ENCODE measurements at regions not wholly inside any gene's neighbourhood (a gene's known extent, or its start where the extent isn't known, plus 50 kb on each side); places are given as distances from the start of the nearest gene placed in this dataset.
A peak's percentile ranks its signal among the peaks of the same experiment; 100 is the strongest.

DNA sequence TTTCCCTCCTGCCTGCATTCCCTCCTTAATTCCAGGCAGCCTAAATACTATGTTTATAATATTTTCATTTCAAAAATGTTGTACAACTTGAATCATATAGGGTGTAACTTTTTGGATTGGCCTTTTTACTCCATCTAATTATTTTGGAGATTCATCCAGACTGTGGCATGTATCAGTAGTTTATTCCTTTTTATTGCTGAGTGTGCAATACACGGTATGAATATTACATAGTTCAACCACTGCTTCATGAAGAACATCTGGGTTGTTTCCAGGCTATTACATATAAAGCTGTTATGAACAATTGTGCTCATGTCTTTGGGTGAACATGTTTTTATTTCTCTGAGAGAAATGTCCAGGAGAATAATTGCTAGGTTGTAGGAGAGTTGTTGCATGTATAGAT lies 253.5 kb upstream of the SLC35B3 start:
- no peak overlapping the region for H2AK9ac ChIP-seq (replicated peaks; ENCODE audit: low read depth, low read length, poor library complexity)
- no peak overlapping the region for H3K27ac ChIP-seq (ENCODE audit: insufficient read depth, low read length)
- H2BK120ac ChIP-seq (ENCODE audit: low read depth, low read length), result no peak overlapping the region
- ATAC-seq (ENCODE audit: low read depth) (no peak), DNase-seq (no peak)
- no peak overlapping the region for H3K4ac ChIP-seq (ENCODE audit: low read depth, low read length)
- WGBS, 2 experiments (ENCODE audit: extremely low coverage in 2 of 2, insufficient read length in 1 of 2), result no CpG with 5 or more reads among the region's 1 CpG
- TF ChIP-seq CEBPB (IDR thresholded peaks at IDR 0.05; ENCODE audit: low read depth, low read length) (no peak), MAFK (IDR thresholded peaks at IDR 0.05; ENCODE audit: low read depth, low read length) (peak; percentile 87)
- intact Hi-C loops (cut with micrococcal nuclease), result no loop called here
- H3K56ac ChIP-seq (ENCODE audit: extremely low read depth, insufficient read depth, low read length), result no peak overlapping the region
- H3K4me1 ChIP-seq (ENCODE audit: control insufficient read depth, insufficient read depth, low read length), result no peaks in the 10 kb centered on the region
- no peak overlapping the region for H4K8ac ChIP-seq (ENCODE audit: low read depth in 2 of 2, low read length in 2 of 2)
- H2BK20ac ChIP-seq (ENCODE audit: low read depth, low read length), result no peak overlapping the region
- in situ Hi-C loops (cut with MboI; ENCODE audit: low sequenced_read_pairs), result no loop called here
- H2AK5ac ChIP-seq (ENCODE audit: low read depth, low read length), result no peak overlapping the region
- no peak overlapping the region for H2BK5ac ChIP-seq (ENCODE audit: low read depth, low read length, poor library complexity, severe bottlenecking)
- no peak overlapping the region for H2AFZ ChIP-seq (replicated peaks; ENCODE audit: low read length, poor library complexity)
- H4K5ac ChIP-seq (ENCODE audit: low read depth, low read length), result no peak overlapping the region
- ChIA-PET CTCF (no interaction called here), POLR2A (ENCODE audit: unreplicated experiment) (no interaction called here)
- no peaks in the 10 kb centered on the region for H3K36me3 ChIP-seq (ENCODE audit: control insufficient read depth, insufficient read depth, low read length)
- no peak overlapping the region for H3K4me2 ChIP-seq (ENCODE audit: low read depth, low read length)
- H3K9ac ChIP-seq (ENCODE audit: low read depth, low read length), result no peak overlapping the region
- H3K23ac ChIP-seq (ENCODE audit: low read depth, low read length), result no peak overlapping the region
- peaks cover 11% of the 10 kb centered on the region for H3K9me3 ChIP-seq (ENCODE audit: control insufficient read depth, insufficient read depth, low read length)
- no peak overlapping the region for H3K18ac ChIP-seq (ENCODE audit: low read depth, low read length)
- H3K9me1 ChIP-seq (ENCODE audit: insufficient read depth, low read length), result no peaks in the 10 kb centered on the region
- no peaks in the 10 kb centered on the region for H3K79me1 ChIP-seq (ENCODE audit: low read depth in 1 of 2, low read length in 2 of 2)
- H3K27me3 ChIP-seq (ENCODE audit: control insufficient read depth, insufficient read depth, low read length), result no peaks in the 10 kb centered on the region
- H4K91ac ChIP-seq (ENCODE audit: insufficient read depth, low read depth, low read length), result no peak overlapping the region
- no peaks in the 10 kb centered on the region for H4K20me1 ChIP-seq (ENCODE audit: insufficient read depth, low read length)
- dilution Hi-C loops (cut with HindIII; ENCODE audit: low sequenced_read_pairs, unreplicated experiment), result no loop called here
- no TSS peak for BruUV-seq (replicated peaks)
- H3K4me3 ChIP-seq (ENCODE audit: insufficient read depth, low read depth, low read length), result no peak overlapping the region
- H2BK15ac ChIP-seq (ENCODE audit: low read depth, low read length), result no peak overlapping the region
- H3K14ac ChIP-seq (replicated peaks; ENCODE audit: low read depth, low read length), result no peak overlapping the region
